ENCODE measurements at regions not wholly inside any gene's neighbourhood (a gene's known extent, or its start where the extent isn't known, plus 50 kb on each side); places are given as distances from the start of the nearest gene placed in this dataset.
A peak's percentile ranks its signal among the peaks of the same experiment; 100 is the strongest.
"Not testable (repeated sequence)": the region's sequence is repeated elsewhere in the genome, so short reads cannot be mapped to it uniquely, and the experiment has no call there.

DNA sequence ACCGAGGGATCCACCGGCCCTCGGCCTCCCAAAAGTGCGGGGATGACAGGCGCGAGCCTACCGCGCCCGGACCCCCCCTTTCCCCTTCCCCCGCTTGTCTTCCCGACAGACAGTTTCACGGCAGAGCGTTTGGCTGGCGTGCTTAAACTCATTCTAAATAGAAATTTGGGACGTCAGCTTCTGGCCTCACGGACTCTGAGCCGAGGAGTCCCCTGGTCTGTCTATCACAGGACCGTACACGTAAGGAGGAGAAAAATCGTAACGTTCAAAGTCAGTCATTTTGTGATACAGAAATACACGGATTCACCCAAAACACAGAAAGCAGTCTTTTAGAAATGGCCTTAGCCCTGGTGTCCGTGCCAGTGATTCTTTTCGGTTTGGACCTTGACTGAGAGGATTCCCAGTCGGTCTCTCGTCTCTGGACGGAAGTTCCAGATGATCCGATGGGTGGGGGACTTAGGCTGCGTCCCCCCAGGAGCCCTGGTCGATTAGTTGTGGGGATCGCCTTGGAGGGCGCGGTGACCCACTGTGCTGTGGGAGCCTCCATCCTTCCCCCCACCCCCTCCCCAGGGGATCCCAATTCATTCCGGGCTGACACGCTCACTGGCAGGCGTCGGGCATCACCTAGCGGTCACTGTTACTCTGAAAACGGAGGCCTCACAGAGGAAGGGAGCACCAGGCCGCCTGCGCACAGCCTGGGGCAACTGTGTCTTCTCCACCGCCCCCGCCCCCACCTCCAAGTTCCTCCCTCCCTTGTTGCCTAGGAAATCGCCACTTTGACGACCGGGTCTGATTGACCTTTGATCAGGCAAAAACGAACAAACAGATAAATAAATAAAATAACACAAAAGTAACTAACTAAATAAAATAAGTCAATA, 2093.4 kb upstream of the TPTE start:
- H3K27me3 Mint-ChIP-seq (ENCODE audit: low read depth); H3K36me3 Mint-ChIP-seq (ENCODE audit: insufficient read depth); H3K9me3 Mint-ChIP-seq; H3K4me3 Mint-ChIP-seq; H3K4me1 Mint-ChIP-seq (ENCODE audit: low read depth); DNase-seq: not testable (repeated sequence)
- peak; percentile 42 to 59 for ATAC-seq

DNA sequence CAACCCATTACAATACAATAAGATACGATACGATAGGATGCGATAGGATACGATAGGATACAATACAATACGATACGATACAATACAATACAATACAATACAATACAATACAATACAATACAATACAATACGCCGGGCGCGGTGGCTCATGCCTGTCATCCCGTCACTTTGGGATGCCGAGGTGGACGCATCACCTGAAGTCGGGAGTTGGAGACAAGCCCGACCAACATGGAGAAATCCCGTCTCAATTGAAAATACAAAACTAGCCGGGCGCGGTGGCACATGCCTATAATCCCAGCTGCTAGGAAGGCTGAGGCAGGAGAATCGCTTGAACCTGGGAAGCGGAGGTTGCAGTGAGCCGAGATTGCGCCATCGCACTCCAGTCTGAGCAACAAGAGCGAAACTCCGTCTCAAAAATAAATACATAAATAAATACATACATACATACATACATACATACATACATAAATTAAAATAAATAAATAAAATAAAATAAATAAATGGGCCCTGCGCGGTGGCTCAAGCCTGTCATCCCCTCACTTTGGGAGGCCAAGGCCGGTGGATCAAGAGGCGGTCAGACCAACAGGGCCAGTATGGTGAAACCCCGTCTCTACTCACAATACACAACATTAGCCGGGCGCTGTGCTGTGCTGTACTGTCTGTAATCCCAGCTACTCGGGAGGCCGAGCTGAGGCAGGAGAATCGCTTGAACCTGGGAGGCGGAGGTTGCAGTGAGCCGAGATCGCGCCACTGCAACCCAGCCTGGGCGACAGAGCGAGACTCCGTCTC, 2092.5 kb upstream of the TPTE start:
- not testable (repeated sequence) for DNase-seq; H3K4me1 Mint-ChIP-seq (ENCODE audit: low read depth); H3K36me3 Mint-ChIP-seq (ENCODE audit: insufficient read depth); H3K9me3 Mint-ChIP-seq; H3K4me3 Mint-ChIP-seq; H3K27me3 Mint-ChIP-seq (ENCODE audit: low read depth)
- ATAC-seq: peak; percentile 66 to 70

GRCh38 chr21:8434710-8435109, 2086.7 kb upstream of the TPTE start:
- H3K4me1 Mint-ChIP-seq (ENCODE audit: low read depth); H3K4me3 Mint-ChIP-seq; H3K9me3 Mint-ChIP-seq; DNase-seq; H3K36me3 Mint-ChIP-seq (ENCODE audit: insufficient read depth); ATAC-seq; H3K27me3 Mint-ChIP-seq (ENCODE audit: low read depth): not testable (repeated sequence)

GRCh38 chr21:8443093-8443492, 2078.3 kb upstream of the TPTE start:
- not testable (repeated sequence) for H3K36me3 Mint-ChIP-seq (ENCODE audit: insufficient read depth); ATAC-seq; H3K4me3 Mint-ChIP-seq; H3K4me1 Mint-ChIP-seq (ENCODE audit: low read depth); H3K9me3 Mint-ChIP-seq; DNase-seq; H3K27me3 Mint-ChIP-seq (ENCODE audit: low read depth)

- not testable (repeated sequence) for ATAC-seq; H3K9me3 Mint-ChIP-seq; H3K36me3 Mint-ChIP-seq (ENCODE audit: insufficient read depth); H3K4me3 Mint-ChIP-seq; H3K4me1 Mint-ChIP-seq (ENCODE audit: low read depth); H3K27me3 Mint-ChIP-seq (ENCODE audit: low read depth); DNase-seq
These were observed 2071.6 kb upstream of the TPTE start for GRCh38 chr21:8449807-8450206.

GRCh38 chr21:8455279-8456128, 2065.9 kb upstream of the TPTE start:
- not testable (repeated sequence) for H3K27me3 Mint-ChIP-seq (ENCODE audit: low read depth); H3K4me3 Mint-ChIP-seq; H3K9me3 Mint-ChIP-seq; DNase-seq; H3K36me3 Mint-ChIP-seq (ENCODE audit: insufficient read depth); H3K4me1 Mint-ChIP-seq (ENCODE audit: low read depth)
- peak; percentile 73 for ATAC-seq

DNA sequence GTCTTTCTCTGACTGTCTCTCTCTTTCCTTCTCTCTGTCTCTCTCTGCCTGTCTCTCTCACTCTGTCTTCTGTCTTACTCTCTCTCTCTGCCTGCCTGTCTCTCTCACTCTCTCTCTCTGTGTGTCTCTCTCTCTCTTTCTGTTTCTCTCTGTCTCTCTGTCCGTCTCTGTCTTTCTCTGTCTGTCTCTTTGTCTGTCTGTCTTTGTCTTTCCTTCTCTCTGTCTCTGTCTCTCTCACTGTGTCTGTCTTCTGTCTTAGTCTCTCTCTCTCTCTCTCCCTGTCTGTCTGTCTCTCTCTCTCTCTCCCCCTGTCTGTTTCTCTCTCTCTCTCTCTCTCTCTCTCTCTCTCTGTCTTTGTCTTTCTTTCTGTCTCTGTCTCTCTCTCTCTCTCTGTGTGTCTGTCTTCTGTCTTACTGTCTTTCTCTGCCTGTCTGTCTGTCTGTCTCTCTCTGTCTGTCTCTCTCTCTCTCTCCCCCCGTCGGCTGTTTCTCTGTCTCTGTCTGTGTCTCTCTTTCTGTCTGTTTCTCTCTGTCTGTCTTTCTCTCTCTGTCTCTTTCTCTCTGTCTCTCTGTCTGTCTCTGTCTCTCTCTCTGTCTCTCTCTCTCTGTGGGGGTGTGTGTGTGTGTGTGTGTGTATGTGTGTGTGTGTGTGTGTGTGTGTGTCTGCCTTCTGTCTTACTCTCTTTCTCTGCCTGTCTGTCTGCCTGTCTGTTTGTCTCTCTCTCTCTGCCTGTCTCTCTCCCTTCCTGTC, 2056.8 kb upstream of the TPTE start:
- not testable (repeated sequence) for H3K4me1 Mint-ChIP-seq (ENCODE audit: low read depth); H3K9me3 Mint-ChIP-seq; H3K4me3 Mint-ChIP-seq; H3K36me3 Mint-ChIP-seq (ENCODE audit: insufficient read depth); DNase-seq; H3K27me3 Mint-ChIP-seq (ENCODE audit: low read depth)
- ATAC-seq: peak; percentile 80 to 86

DNA sequence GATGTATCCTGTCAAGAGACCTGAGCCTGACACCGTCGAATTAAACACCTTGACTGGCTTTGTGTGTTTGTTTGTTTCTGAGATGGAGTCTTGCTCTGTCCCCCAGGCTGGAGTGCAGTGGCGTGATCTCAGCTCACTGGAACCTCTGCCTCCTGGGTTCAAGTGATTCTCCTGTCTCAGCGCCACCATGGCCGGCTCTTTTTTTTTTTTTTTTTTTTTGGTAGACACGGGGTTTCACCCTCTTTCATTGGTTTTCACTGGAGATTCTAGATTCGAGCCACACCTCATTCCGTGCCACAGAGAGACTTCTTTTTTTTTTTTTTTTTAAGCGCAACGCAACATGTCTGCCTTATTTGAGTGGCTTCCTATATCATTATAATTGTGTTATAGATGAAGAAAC, 2054.7 kb upstream of the TPTE start:
- H3K4me3 Mint-ChIP-seq; DNase-seq; H3K4me1 Mint-ChIP-seq (ENCODE audit: low read depth); H3K27me3 Mint-ChIP-seq (ENCODE audit: low read depth); H3K36me3 Mint-ChIP-seq (ENCODE audit: insufficient read depth); H3K9me3 Mint-ChIP-seq; ATAC-seq: not testable (repeated sequence)

Data from activated T-cell treated with anti-CD3 and anti-CD28 coated beads, Interleukin-2, amount 50 U/mL, for 4 hours (primary cell).